ENCODE measurements at regions not wholly inside any gene's neighbourhood (a gene's known extent, or its start where the extent isn't known, plus 50 kb on each side); places are given as distances from the start of the nearest gene placed in this dataset.

DNA sequence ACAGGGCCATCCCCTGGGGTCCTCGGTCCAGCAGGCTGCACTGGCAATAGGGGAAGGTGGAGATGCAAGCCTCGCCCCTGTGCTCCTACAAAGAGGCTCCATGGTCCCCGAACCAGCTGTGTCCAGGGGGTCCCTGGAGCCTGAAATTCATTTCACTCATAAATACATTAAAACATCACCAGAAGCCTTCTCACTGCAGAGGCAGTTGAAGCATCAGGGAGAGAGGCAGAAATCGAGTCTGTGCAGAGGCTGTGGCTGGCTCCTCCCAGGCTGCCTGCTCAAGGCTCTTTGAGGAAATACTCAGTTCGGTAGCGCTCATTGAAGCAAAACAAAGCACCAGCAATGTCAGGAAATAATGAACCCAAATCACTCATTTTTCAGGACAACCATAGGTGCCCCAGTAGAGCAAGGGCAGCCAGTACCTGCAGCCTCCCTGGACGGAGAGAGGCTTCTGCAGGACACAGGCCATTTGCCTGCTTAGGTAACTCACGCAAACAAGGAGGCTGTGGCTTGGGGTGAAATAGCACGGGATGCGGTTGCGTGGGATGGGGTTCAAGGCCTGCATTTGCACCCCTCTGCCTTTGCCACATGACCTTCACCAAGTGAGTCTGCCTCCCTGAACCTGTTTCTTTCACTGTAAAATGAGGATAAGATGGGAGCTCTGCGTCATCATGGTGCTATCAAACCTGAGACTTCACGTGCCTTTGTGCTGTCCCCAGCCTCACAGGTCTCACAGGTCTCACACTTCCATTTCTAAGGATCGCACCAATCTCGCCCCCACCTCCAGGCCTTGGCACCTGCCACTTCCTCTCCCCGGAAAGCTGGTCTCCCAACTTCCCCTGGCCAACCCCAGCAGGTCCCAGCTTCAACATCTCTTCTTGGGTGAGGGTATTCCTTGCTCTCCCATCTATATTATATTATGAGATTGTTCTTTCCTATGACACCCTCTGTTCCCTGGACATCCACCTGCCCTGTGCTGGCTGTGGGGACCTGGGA, 84.3 kb upstream of the SHISAL1 start:
- TF ChIP-seq, protein P1, sequence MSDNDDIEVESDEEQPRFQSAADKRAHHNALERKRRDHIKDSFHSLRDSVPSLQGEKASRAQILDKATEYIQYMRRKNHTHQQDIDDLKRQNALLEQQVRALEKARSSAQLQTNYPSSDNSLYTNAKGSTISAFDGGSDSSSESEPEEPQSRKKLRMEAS (IDR thresholded peaks at IDR 0.05), result no peak
- no peak for TF ChIP-seq POLR2A (IDR thresholded peaks at IDR 0.05; ENCODE audit: low read length)
- TF ChIP-seq, protein P2, sequence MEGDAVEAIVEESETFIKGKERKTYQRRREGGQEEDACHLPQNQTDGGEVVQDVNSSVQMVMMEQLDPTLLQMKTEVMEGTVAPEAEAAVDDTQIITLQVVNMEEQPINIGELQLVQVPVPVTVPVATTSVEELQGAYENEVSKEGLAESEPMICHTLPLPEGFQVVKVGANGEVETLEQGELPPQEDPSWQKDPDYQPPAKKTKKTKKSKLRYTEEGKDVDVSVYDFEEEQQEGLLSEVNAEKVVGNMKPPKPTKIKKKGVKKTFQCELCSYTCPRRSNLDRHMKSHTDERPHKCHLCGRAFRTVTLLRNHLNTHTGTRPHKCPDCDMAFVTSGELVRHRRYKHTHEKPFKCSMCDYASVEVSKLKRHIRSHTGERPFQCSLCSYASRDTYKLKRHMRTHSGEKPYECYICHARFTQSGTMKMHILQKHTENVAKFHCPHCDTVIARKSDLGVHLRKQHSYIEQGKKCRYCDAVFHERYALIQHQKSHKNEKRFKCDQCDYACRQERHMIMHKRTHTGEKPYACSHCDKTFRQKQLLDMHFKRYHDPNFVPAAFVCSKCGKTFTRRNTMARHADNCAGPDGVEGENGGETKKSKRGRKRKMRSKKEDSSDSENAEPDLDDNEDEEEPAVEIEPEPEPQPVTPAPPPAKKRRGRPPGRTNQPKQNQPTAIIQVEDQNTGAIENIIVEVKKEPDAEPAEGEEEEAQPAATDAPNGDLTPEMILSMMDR (IDR thresholded peaks at IDR 0.05), result no peak
